Effector memory CD8-positive, alpha-beta T cell (primary cell): ENCODE measurements at regions not wholly inside any gene's neighbourhood (a gene's known extent, or its start where the extent isn't known, plus 50 kb on each side); places are given as distances from the start of the nearest gene placed in this dataset.

Experiments used
- ATAC-seq: fragments of 150-1000 bp; cut with Tn5 transposase; replicated peaks from 2 replicates; pipeline ENCODE4 v1.10.0; 2021; ENCODE audit warnings: mild to moderate bottlenecking, moderate library complexity
- DNase-seq, 3 experiments: peaks; one replicate each; pipeline ENCODE4 v3.0.0; 2021
- H3K27ac Mint-ChIP-seq, 2 donors: one replicate each; pipeline ENCODE4 v1.8.0; 2022; ENCODE audit warnings: mild to moderate bottlenecking in 2 of 2, mixed read lengths in 2 of 2, moderate library complexity in 2 of 2
- H3K27me3 Mint-ChIP-seq, 2 donors: one replicate each; pipeline ENCODE4 v1.8.0; 2022; ENCODE audit warnings: mixed read lengths in 2 of 2
- H3K36me3 Mint-ChIP-seq: one replicate; pipeline ENCODE4 v1.8.0; 2022; ENCODE audit warnings: mild to moderate bottlenecking, moderate library complexity, mixed read lengths; ENCODE audit not compliant: insufficient read depth
- H3K4me1 Mint-ChIP-seq, 2 donors: one replicate each; pipeline ENCODE4 v1.8.0; 2022; ENCODE audit warnings: low read depth in 2 of 2, mixed read lengths in 2 of 2
- H3K4me3 Mint-ChIP-seq, 2 donors: one replicate each; pipeline ENCODE4 v1.8.0; 2022; ENCODE audit warnings: mild to moderate bottlenecking in 2 of 2, mixed read lengths in 2 of 2, moderate library complexity in 2 of 2
- H3K9me3 Mint-ChIP-seq, 2 donors: one replicate each; pipeline ENCODE4 v1.8.0; 2022; ENCODE audit warnings: mixed read lengths in 2 of 2

- H3K27me3 Mint-ChIP-seq = no peaks in the 10 kb centered on the region
- H3K36me3 Mint-ChIP-seq = no peaks in the 10 kb centered on the region
- no peaks in the 10 kb centered on the region for H3K4me1 Mint-ChIP-seq
- no peak for DNase-seq
- no peak for ATAC-seq
- no peak overlapping the region for H3K27ac Mint-ChIP-seq
- H3K4me3 Mint-ChIP-seq = no peak overlapping the region
- H3K9me3 Mint-ChIP-seq = peaks cover 0 to 1% of the 10 kb centered on the region in 2 donors
These were observed 340.6 kb downstream of the SEC23A start for GRCh38 chr14:38762426-38762825.

DNA sequence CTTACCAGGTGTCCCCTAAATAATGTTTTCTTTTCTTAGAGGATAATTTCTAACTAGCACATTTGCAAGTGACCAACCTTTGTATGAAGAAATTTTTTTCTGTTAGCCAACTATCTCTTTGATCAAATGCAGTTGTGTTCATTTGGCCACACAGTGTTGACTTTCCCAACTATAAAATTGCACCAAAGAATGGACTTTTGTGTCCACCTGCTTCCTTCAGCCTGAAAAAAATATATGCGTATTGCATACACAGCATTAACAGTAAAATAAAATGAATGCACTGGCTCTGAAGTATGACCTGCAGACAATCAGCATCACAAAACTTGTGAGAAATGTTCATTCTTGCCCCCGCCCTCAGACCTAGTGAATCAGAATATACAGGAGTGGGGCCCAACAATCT, 342.0 kb downstream of the SEC23A start:
- ATAC-seq (no peak), DNase-seq (no peak)
- Mint-ChIP-seq H3K27me3 (no peaks in the 10 kb centered on the region), H3K27ac (no peak overlapping the region), H3K4me3 (no peak overlapping the region), H3K36me3 (no peaks in the 10 kb centered on the region), H3K4me1 (no peaks in the 10 kb centered on the region), H3K9me3 (peaks cover under 1 to 1% of the 10 kb centered on the region in 2 donors)

DNA sequence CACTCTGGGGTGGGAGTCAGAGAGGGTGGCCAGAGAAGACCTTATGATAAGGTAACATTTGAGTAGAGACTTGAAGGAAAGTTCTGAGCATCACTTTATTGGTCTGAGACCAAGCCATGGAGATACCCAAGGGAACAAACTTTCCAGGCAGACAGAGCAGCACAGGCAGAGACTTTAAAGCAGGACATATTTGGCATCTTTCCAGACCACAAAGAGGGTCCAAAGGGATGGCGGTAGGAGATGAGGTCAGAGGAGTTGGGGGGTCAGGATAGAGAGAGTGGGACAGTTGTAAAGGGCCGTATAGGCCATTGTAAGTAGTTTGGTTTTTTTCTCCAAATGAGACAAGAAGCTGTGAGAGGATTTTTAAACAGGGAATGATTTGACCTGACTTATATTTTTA, 344.4 kb downstream of the SEC23A start:
- no peak overlapping the region for H3K4me3 Mint-ChIP-seq
- H3K36me3 Mint-ChIP-seq = no peaks in the 10 kb centered on the region
- H3K9me3 Mint-ChIP-seq = peaks cover 1 to 7% of the 10 kb centered on the region in 2 donors
- ATAC-seq (no peak), DNase-seq (no peak)
- no peaks in the 10 kb centered on the region for H3K4me1 Mint-ChIP-seq
- no peaks in the 10 kb centered on the region for H3K27me3 Mint-ChIP-seq
- no peak overlapping the region for H3K27ac Mint-ChIP-seq

GRCh38 chr14:38755036-38755435, 348.0 kb downstream of the SEC23A start:
- Mint-ChIP-seq H3K4me3 (no peak overlapping the region), H3K27me3 (no peaks in the 10 kb centered on the region), H3K27ac (no peak overlapping the region), H3K36me3 (no peaks in the 10 kb centered on the region), H3K4me1 (no peaks in the 10 kb centered on the region), H3K9me3 (peaks cover 1 to 7% of the 10 kb centered on the region in 2 donors)
- DNase-seq (no peak), ATAC-seq (no peak)

- H3K4me3 Mint-ChIP-seq = no peak overlapping the region
- no peak for DNase-seq
- H3K27me3 Mint-ChIP-seq = no peaks in the 10 kb centered on the region
- no peak for ATAC-seq
- peaks cover 0 to 7% of the 10 kb centered on the region in 2 donors for H3K9me3 Mint-ChIP-seq
- H3K36me3 Mint-ChIP-seq = no peaks in the 10 kb centered on the region
- H3K4me1 Mint-ChIP-seq = no peaks in the 10 kb centered on the region
- H3K27ac Mint-ChIP-seq = no peak overlapping the region
These were observed 350.3 kb downstream of the SEC23A start for GRCh38 chr14:38752750-38753149.

DNA sequence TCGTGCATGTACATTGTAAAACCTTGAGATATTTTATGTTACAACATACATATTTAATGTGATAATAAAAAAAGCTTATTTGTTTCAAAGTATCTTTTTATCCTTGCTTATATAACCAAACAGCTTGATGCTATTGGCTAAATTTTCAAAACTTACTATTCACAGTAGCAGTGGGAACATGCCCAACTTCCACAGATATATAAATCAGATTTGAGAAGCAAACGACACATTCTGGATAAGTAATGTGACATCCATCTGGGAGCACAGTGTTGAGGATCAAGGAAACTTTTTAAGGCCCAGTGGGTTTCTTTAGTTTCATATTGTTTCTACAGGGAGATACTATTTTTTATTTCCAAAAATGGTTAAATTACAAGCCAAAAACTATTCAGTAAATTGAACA, 350.7 kb downstream of the SEC23A start:
- H3K4me1 Mint-ChIP-seq = no peaks in the 10 kb centered on the region
- no peak overlapping the region for H3K4me3 Mint-ChIP-seq
- ATAC-seq (no peak), DNase-seq (no peak)
- no peaks in the 10 kb centered on the region for H3K27me3 Mint-ChIP-seq
- peaks cover 0 to 7% of the 10 kb centered on the region in 2 donors for H3K9me3 Mint-ChIP-seq
- no peak overlapping the region for H3K27ac Mint-ChIP-seq
- H3K36me3 Mint-ChIP-seq = no peaks in the 10 kb centered on the region

GRCh38 chr14:38751459-38751858, 351.6 kb downstream of the SEC23A start:
- H3K9me3 Mint-ChIP-seq = peaks cover 0 to 7% of the 10 kb centered on the region in 2 donors
- H3K4me3 Mint-ChIP-seq = no peak overlapping the region
- H3K36me3 Mint-ChIP-seq = no peaks in the 10 kb centered on the region
- ATAC-seq (no peak), DNase-seq (no peak)
- no peaks in the 10 kb centered on the region for H3K4me1 Mint-ChIP-seq
- no peak overlapping the region for H3K27ac Mint-ChIP-seq
- H3K27me3 Mint-ChIP-seq = no peaks in the 10 kb centered on the region

- no peaks in the 10 kb centered on the region for H3K4me1 Mint-ChIP-seq
- no peak for ATAC-seq
- H3K27ac Mint-ChIP-seq = no peak overlapping the region
- no peak overlapping the region for H3K4me3 Mint-ChIP-seq
- no peak for DNase-seq
- no peaks in the 10 kb centered on the region for H3K27me3 Mint-ChIP-seq
- no peaks in the 10 kb centered on the region for H3K36me3 Mint-ChIP-seq
- H3K9me3 Mint-ChIP-seq = no peaks in the 10 kb centered on the region
These were observed 353.1 kb downstream of the SEC23A start for GRCh38 chr14:38749936-38750335.

DNA sequence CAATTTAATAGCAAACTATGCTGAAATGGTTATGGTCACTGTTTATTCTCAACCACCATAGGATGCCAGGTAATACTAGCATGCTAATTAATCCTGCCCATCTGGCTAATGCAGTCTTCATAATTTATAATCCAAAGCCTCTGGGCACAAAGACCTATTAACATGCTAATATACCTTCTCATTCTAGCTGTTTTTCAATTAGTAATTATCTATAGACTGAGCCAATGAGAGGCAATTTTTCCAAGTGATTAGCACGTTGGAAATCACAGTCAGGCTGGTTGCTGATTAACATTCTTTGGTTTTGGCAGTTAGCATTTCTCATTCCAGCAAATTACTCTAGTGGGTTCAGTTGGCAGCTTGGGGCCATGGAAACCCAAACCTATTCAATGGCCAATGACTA, 357.2 kb downstream of the SEC23A start:
- DNase-seq = no peak
- peaks cover 0 to 2% of the 10 kb centered on the region in 2 donors for H3K9me3 Mint-ChIP-seq
- ATAC-seq = no peak
- no peaks in the 10 kb centered on the region for H3K27me3 Mint-ChIP-seq
- no peaks in the 10 kb centered on the region for H3K4me1 Mint-ChIP-seq
- H3K4me3 Mint-ChIP-seq = no peak overlapping the region
- H3K36me3 Mint-ChIP-seq = no peaks in the 10 kb centered on the region
- no peak overlapping the region for H3K27ac Mint-ChIP-seq

DNA sequence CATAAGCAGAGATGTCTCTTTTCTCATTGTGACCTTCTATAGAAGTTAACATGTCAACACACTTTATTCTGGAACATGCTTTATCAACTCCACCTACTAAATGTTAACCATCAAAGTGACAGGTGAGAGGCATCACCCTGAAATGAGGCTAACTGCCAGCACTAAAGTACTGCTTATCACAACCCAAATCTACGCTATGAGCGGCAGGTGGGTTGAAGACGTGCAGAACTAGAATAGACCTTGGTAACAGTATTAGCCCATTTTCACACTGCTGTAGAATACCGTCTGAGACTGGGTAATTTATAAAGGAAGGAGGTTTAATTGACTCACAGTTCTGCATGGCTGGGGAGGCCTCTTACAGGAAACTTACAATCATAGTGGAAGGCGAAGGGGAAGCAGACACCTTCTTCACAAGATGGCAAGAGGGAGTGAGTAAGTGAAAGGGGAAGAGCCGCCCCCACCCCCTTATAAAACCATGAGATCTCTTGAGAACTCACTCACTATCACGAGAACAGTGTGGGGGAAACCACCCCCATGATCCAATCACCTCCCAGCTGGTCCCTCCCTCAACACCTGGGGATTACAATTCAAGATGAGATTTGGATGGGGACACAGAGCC, 359.0 kb downstream of the SEC23A start:
- Mint-ChIP-seq H3K9me3 (peaks cover 0 to 2% of the 10 kb centered on the region in 2 donors), H3K27me3 (no peaks in the 10 kb centered on the region), H3K4me1 (no peaks in the 10 kb centered on the region), H3K36me3 (no peaks in the 10 kb centered on the region), H3K4me3 (no peak overlapping the region), H3K27ac (no peak overlapping the region)
- no peak for DNase-seq
- ATAC-seq = no peak

DNA sequence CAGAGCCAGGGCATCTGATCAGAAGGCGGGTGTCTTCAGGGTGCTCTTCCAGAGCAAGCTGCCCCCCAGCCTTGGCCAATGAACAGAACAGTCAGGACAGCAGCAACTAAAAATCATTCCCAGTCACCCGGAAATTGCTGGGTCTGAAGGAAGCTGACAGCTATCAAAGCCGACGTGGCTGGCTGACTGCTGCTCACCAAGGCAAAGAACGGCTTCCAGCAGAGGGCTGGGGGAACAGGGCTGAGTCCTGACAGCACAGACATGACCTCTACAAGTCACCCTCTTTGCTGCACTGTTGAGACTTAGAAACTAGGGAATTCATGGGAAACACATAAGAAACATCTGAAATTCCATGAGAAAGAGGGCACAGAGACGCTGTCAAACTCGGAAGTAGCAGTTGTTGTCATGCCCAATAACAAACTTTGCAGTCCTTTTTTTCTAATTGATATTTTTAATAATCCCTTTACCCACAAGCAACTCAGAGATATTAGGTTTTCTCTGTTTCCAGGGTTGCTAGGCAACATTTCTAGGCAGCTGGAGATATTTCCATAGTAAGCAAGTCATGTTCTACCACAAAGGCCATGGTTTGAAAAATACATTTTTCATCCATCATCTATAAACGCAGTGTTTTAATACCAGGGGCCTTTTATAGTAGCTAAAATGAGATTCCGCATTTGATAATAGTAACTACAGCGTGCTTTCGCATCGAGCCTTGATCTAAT, 365.2 kb downstream of the SEC23A start:
- Mint-ChIP-seq H3K4me3 (no peak overlapping the region), H3K27ac (no peak overlapping the region), H3K4me1 (no peaks in the 10 kb centered on the region), H3K36me3 (no peaks in the 10 kb centered on the region), H3K9me3 (peaks cover 0 to 4% of the 10 kb centered on the region in 2 donors), H3K27me3 (no peaks in the 10 kb centered on the region)
- no peak for DNase-seq
- no peak for ATAC-seq

GRCh38 chr14:38735005-38735404, 368.0 kb downstream of the SEC23A start:
- DNase-seq = no peak
- no peak for ATAC-seq
- Mint-ChIP-seq H3K27me3 (no peaks in the 10 kb centered on the region), H3K36me3 (no peaks in the 10 kb centered on the region), H3K4me3 (no peak overlapping the region), H3K9me3 (peaks cover 0 to 4% of the 10 kb centered on the region in 2 donors), H3K27ac (no peak overlapping the region), H3K4me1 (no peaks in the 10 kb centered on the region)

- Mint-ChIP-seq H3K4me1 (no peaks in the 10 kb centered on the region), H3K27me3 (no peaks in the 10 kb centered on the region), H3K4me3 (no peak overlapping the region), H3K36me3 (no peaks in the 10 kb centered on the region), H3K9me3 (peaks cover 0 to 4% of the 10 kb centered on the region in 2 donors), H3K27ac (no peak overlapping the region)
- ATAC-seq (no peak), DNase-seq (no peak)
These were observed 371.1 kb downstream of the SEC23A start for GRCh38 chr14:38731962-38732361.

DNA sequence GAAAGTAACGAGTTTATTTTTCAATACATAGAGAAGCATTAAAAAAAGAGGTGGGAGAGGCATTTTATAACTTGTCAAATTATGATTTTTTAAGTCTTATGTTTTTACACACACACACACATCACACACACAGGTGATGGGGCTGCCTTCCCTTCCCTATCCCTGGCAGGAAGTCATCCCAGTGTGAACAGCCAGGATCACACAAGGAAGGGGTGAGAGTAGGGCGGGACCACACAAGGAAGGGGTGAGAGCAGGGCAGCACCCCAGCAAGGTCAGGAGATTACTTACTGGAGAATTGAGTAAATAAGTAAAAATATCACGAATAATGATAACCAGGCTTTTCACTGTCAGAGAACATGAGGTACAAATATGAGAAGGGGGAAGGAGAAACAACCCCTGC, 372.6 kb downstream of the SEC23A start:
- no peak for DNase-seq
- no peaks in the 10 kb centered on the region for H3K27me3 Mint-ChIP-seq
- H3K4me1 Mint-ChIP-seq = no peaks in the 10 kb centered on the region
- ATAC-seq = no peak
- peaks cover 0 to 2% of the 10 kb centered on the region in 2 donors for H3K9me3 Mint-ChIP-seq
- no peak overlapping the region for H3K27ac Mint-ChIP-seq
- H3K36me3 Mint-ChIP-seq = no peaks in the 10 kb centered on the region
- no peak overlapping the region for H3K4me3 Mint-ChIP-seq
